ENCODE measurements at regions not wholly inside any gene's neighbourhood (a gene's known extent, or its start where the extent isn't known, plus 50 kb on each side); places are given as distances from the start of the nearest gene placed in this dataset.

DNA sequence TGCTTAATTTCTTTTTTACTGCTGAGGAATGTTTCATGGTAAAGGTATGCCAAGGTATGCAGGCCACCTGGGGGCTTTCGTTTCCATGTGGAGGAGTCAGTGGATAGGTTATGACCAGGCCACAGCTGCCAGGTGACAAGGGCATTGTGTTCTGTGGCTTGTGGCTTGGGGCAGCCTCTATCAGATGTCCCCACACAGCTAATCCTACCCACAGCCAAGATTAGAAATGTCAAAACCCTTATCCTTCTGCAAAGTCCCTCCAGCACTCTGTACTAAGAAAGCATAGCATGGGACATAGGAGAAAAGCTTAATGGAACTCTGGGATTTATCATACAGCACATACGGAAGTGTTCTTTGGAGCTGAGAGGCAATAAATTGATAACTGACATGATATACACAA, 171.2 kb upstream of the S1PR3 start:
- Histone ChIP-seq H3K27me3 (ENCODE audit: control insufficient read depth, insufficient read depth, low read length) (no peaks in the 10 kb centered on the region), H3K36me3 (ENCODE audit: control insufficient read depth, insufficient read depth, low read length) (no peaks in the 10 kb centered on the region), H3K4me3 (ENCODE audit: low read depth, low read length) (no peak overlapping the region)
- no peak for DNase-seq (ENCODE audit: low read depth)
- TF ChIP-seq, protein P1, sequence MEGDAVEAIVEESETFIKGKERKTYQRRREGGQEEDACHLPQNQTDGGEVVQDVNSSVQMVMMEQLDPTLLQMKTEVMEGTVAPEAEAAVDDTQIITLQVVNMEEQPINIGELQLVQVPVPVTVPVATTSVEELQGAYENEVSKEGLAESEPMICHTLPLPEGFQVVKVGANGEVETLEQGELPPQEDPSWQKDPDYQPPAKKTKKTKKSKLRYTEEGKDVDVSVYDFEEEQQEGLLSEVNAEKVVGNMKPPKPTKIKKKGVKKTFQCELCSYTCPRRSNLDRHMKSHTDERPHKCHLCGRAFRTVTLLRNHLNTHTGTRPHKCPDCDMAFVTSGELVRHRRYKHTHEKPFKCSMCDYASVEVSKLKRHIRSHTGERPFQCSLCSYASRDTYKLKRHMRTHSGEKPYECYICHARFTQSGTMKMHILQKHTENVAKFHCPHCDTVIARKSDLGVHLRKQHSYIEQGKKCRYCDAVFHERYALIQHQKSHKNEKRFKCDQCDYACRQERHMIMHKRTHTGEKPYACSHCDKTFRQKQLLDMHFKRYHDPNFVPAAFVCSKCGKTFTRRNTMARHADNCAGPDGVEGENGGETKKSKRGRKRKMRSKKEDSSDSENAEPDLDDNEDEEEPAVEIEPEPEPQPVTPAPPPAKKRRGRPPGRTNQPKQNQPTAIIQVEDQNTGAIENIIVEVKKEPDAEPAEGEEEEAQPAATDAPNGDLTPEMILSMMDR (IDR thresholded peaks at IDR 0.05; ENCODE audit: insufficient read depth, low read length, poor library complexity, severe bottlenecking), result no peak

DNA sequence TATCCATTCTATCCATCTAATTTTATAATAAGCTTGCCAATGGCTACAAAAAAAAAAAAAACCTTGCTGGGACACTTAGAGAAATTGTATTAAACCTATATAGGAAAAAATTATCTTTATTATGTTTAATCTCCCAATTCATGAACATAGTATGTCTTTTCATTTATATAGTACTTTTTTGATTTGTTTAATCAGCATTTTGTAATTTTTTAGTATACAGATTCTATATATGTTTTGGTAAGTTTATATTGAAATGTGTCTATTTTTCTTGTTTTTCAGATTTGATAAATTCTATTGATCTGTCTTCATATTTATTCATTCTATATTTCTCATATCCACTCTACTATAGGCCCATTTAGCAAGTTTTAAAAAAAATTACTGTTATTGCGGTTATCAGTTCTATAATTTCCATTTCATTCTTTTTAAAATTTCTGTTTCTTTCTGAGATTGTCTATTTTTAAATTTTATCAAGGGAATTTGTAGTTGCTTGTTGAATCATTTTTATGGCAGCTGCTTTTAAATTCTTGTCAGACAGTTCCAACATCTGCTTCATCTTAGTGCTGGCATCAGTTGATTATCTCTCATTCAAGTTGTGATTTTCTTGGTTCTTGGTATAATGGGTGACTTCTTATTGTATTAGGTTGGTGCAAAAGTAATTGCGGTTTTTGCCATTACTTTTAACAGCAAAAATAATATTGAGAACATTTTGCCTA, 170.1 kb upstream of the S1PR3 start:
- Histone ChIP-seq H3K27me3 (ENCODE audit: control insufficient read depth, insufficient read depth, low read length) (no peaks in the 10 kb centered on the region), H3K4me3 (ENCODE audit: low read depth, low read length) (no peak overlapping the region), H3K36me3 (ENCODE audit: control insufficient read depth, insufficient read depth, low read length) (no peaks in the 10 kb centered on the region)
- DNase-seq (ENCODE audit: low read depth), result no peak
- TF ChIP-seq, protein P1 (IDR thresholded peaks at IDR 0.05; ENCODE audit: insufficient read depth, low read length, poor library complexity, severe bottlenecking), result no peak

- Histone ChIP-seq H3K36me3 (ENCODE audit: control insufficient read depth, insufficient read depth, low read length) (no peaks in the 10 kb centered on the region), H3K4me3 (ENCODE audit: low read depth, low read length) (no peak overlapping the region), H3K27me3 (ENCODE audit: control insufficient read depth, insufficient read depth, low read length) (no peaks in the 10 kb centered on the region)
- no peak for DNase-seq (ENCODE audit: low read depth)
- TF ChIP-seq, protein P1 (IDR thresholded peaks at IDR 0.05; ENCODE audit: insufficient read depth, low read length, poor library complexity, severe bottlenecking), result no peak
Measured at GRCh38 chr9:88821746-88822106, 169.5 kb upstream of the S1PR3 start.

GRCh38 chr9:88824711-88825110, 166.6 kb upstream of the S1PR3 start:
- TF ChIP-seq, protein P1 (IDR thresholded peaks at IDR 0.05; ENCODE audit: insufficient read depth, low read length, poor library complexity, severe bottlenecking), result no peak
- no peak for DNase-seq (ENCODE audit: low read depth)
- H3K27me3 ChIP-seq (ENCODE audit: control insufficient read depth, insufficient read depth, low read length), result no peaks in the 10 kb centered on the region
- H3K36me3 ChIP-seq (ENCODE audit: control insufficient read depth, insufficient read depth, low read length), result no peaks in the 10 kb centered on the region
- H3K4me3 ChIP-seq (ENCODE audit: low read depth, low read length), result no peak overlapping the region

DNA sequence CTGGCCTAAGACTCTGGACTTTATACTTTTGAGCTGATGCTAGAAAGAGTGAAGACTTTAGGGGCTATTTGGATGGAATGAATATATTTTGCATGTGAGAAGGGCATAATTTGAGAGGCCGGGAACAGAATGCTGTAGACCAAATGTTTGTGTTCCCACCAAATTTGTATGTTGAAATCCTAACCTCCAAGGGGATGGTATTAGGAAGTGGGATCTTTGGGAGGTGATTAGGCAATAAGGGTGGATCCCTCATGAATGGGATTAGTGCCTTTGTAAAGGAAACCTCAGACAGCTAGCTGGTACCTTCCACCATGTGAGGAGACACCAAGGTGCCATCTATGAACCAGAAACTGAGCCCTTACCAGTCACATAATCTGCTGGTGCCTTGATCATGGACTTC, 165.1 kb upstream of the S1PR3 start:
- no peaks in the 10 kb centered on the region for H3K27me3 ChIP-seq (ENCODE audit: control insufficient read depth, insufficient read depth, low read length)
- no peak for DNase-seq (ENCODE audit: low read depth)
- H3K4me3 ChIP-seq (ENCODE audit: low read depth, low read length), result no peak overlapping the region
- TF ChIP-seq, protein P1 (IDR thresholded peaks at IDR 0.05; ENCODE audit: insufficient read depth, low read length, poor library complexity, severe bottlenecking), result no peak
- H3K36me3 ChIP-seq (ENCODE audit: control insufficient read depth, insufficient read depth, low read length), result no peaks in the 10 kb centered on the region

DNA sequence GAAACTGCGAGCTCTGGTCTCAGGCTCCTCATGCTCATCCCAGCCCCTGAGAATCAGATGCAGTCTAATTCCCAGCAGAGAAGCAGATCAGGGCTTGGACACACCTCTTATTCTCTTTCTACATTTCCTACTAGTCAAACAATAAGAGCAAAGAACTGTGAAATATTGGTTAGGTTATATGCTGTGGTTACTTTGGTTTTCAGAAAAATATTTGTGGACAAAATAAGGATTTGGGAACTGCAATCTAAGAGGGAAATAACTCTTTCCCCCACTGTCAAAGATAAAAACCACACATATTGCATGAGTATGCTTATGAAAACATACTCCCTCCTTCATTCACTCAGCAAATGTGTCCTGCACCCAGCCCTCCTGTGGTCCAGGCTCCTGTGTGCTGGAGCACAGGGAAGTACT, 164.5 kb upstream of the S1PR3 start:
- Histone ChIP-seq H3K27me3 (ENCODE audit: control insufficient read depth, insufficient read depth, low read length) (no peaks in the 10 kb centered on the region), H3K4me3 (ENCODE audit: low read depth, low read length) (no peak overlapping the region), H3K36me3 (ENCODE audit: control insufficient read depth, insufficient read depth, low read length) (no peaks in the 10 kb centered on the region)
- TF ChIP-seq, protein P1 (IDR thresholded peaks at IDR 0.05; ENCODE audit: insufficient read depth, low read length, poor library complexity, severe bottlenecking), result no peak
- no peak for DNase-seq (ENCODE audit: low read depth)
